Left ventricle myocardium inferior (tissue), 1 donor: ENCODE measurements at regions not wholly inside any gene's neighbourhood (a gene's known extent, or its start where the extent isn't known, plus 50 kb on each side); places are given as distances from the start of the nearest gene placed in this dataset.

Experiments
- DNase-seq: peaks from one replicate; pipeline ENCODE4 v3.0.0-alpha.2; 2020
- H3K27ac ChIP-seq: fragments of 200-600 bp; replicated peaks from 2 replicates; pipeline ENCODE4 v1.8.0; 2021
- H3K27me3 ChIP-seq: fragments of 200-600 bp; 2 replicates; pipeline ENCODE4 v1.8.0; 2021; ENCODE audit warnings: low read depth
- H3K36me3 ChIP-seq: fragments of 200-600 bp; 2 replicates; pipeline ENCODE4 v1.8.0; 2021
- H3K4me1 ChIP-seq: fragments of 200-600 bp; 2 replicates; pipeline ENCODE4 v1.8.0; 2021
- H3K4me3 ChIP-seq: fragments of 200-600 bp; 2 replicates; pipeline ENCODE4 v1.8.0; 2021; ENCODE audit warnings: mild to moderate bottlenecking, moderate library complexity
- H3K9me3 ChIP-seq: fragments of 200-600 bp; replicated peaks from 2 replicates; pipeline ENCODE4 v1.8.0; 2021
- intact Hi-C: fragments of 100-400 bp; cut with micrococcal nuclease; formaldehyde crosslinking; loops from one replicate; pipeline ENCODE4 v1.11.0; 2022
- TF ChIP-seq, protein P1 (sequence below): fragments of 200-600 bp; IDR thresholded peaks from 2 replicates; pipeline ENCODE4 v1.8.0; 2021; ENCODE audit warnings: antibody characterized with exemption, mild to moderate bottlenecking, borderline replicate concordance
- donor health status: DM: no; HTN: yes; CAD: no; lungs with severe emphysema.

GRCh38 chr9:4365055-4365454, 65.2 kb upstream of the GLIS3 start:
- intact Hi-C loops, result no loop called here
- TF ChIP-seq, protein P1, sequence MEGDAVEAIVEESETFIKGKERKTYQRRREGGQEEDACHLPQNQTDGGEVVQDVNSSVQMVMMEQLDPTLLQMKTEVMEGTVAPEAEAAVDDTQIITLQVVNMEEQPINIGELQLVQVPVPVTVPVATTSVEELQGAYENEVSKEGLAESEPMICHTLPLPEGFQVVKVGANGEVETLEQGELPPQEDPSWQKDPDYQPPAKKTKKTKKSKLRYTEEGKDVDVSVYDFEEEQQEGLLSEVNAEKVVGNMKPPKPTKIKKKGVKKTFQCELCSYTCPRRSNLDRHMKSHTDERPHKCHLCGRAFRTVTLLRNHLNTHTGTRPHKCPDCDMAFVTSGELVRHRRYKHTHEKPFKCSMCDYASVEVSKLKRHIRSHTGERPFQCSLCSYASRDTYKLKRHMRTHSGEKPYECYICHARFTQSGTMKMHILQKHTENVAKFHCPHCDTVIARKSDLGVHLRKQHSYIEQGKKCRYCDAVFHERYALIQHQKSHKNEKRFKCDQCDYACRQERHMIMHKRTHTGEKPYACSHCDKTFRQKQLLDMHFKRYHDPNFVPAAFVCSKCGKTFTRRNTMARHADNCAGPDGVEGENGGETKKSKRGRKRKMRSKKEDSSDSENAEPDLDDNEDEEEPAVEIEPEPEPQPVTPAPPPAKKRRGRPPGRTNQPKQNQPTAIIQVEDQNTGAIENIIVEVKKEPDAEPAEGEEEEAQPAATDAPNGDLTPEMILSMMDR, result no peak
- no peak overlapping the region for H3K27ac ChIP-seq
- no peak for DNase-seq
- H3K27me3 ChIP-seq, result no peaks in the 10 kb centered on the region
- H3K9me3 ChIP-seq, result no peaks in the 10 kb centered on the region
- H3K4me3 ChIP-seq, result no peak overlapping the region
- no peaks in the 10 kb centered on the region for H3K4me1 ChIP-seq
- H3K36me3 ChIP-seq, result no peaks in the 10 kb centered on the region

- intact Hi-C loops, result no loop called here
Observed at GRCh38 chr9:4362281-4362680, 62.4 kb upstream of the GLIS3 start.

DNA sequence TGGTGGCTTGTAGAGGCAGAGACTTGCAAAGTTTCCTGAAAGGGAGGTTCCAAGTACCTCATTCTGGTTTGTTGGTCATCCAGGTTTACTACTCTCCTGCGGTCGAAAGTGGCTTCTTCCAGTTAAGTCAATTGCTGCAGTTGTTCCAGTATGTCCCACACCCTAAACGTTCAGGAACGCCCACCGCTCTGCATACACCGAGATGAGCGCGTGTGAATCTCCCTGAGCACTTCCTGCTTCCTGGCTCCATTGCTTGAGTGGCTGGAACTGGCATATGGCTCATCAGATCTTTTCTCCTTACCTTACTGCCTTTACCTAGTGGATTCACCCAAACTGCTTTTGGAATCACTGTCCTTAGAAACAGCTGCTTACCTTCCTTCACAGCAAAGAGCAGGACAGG, 59.1 kb upstream of the GLIS3 start:
- DNase-seq, result no peak
- TF ChIP-seq, protein P1, result no peak
- intact Hi-C loops, result no loop called here
- Histone ChIP-seq H3K4me1 (no peaks in the 10 kb centered on the region), H3K27me3 (no peaks in the 10 kb centered on the region), H3K27ac (no peak overlapping the region), H3K4me3 (no peak overlapping the region), H3K9me3 (no peaks in the 10 kb centered on the region), H3K36me3 (no peaks in the 10 kb centered on the region)

More at GRCh38 chr9:4362281-4362680, 62.4 kb upstream of the GLIS3 start:
- H3K36me3 ChIP-seq, result no peaks in the 10 kb centered on the region
- TF ChIP-seq, protein P1, result no peak
- no peaks in the 10 kb centered on the region for H3K4me1 ChIP-seq
- H3K9me3 ChIP-seq, result no peaks in the 10 kb centered on the region
- no peak for DNase-seq
- H3K27me3 ChIP-seq, result no peaks in the 10 kb centered on the region
- H3K4me3 ChIP-seq, result no peak overlapping the region
- H3K27ac ChIP-seq, result no peak overlapping the region

DNA sequence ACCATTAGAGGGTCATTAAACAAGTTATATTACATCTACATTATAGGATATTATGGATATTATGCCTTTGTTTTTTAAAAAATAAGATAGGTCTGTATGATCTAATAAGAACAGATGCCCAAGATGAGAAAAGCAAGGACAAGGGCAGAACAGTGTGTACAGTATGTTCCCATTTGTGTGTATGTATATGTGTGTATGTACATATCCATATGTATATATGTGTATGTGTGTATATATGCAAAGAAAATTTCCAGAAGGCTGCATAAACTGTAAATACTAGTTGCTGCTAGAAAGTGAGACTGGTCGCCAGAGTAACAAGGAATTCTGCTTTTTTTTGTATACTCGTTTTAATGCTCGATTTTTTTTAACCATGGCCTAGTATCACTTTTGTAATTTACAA, 58.1 kb upstream of the GLIS3 start:
- H3K36me3 ChIP-seq, result no peaks in the 10 kb centered on the region
- no peak overlapping the region for H3K4me3 ChIP-seq
- H3K4me1 ChIP-seq, result no peaks in the 10 kb centered on the region
- no peak for DNase-seq
- TF ChIP-seq, protein P1, result no peak
- no peaks in the 10 kb centered on the region for H3K27me3 ChIP-seq
- H3K9me3 ChIP-seq, result no peaks in the 10 kb centered on the region
- no peak overlapping the region for H3K27ac ChIP-seq
- intact Hi-C loops, result no loop called here

GRCh38 chr9:4356306-4356705, 56.4 kb upstream of the GLIS3 start:
- H3K36me3 ChIP-seq, result no peaks in the 10 kb centered on the region
- TF ChIP-seq, protein P1, result no peak
- no peaks in the 10 kb centered on the region for H3K9me3 ChIP-seq
- no peak for DNase-seq
- no peak overlapping the region for H3K4me3 ChIP-seq
- no peaks in the 10 kb centered on the region for H3K4me1 ChIP-seq
- no peaks in the 10 kb centered on the region for H3K27me3 ChIP-seq
- no peak overlapping the region for H3K27ac ChIP-seq
- intact Hi-C loops, result no loop called here

DNA sequence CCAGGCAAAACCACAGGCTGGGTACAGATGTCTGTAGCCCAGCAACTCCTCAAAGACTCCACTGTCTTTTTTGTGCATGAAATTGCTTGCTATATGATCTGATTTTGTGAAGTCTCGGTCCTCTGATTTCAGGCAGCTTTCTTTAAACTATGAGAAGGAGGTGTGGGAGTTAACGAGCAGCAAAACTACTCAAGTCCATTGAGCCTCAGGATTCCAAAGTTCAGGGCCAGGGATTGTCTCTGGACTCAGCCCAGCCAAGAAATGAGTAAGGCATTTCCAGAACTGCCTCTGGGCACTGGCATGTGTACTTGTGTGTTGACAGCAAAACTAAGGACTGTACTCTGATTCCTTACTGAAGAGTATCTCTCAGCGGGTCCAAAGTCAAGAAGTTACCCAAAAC, 53.4 kb upstream of the GLIS3 start:
- Histone ChIP-seq H3K27me3 (no peaks in the 10 kb centered on the region), H3K9me3 (no peaks in the 10 kb centered on the region), H3K4me3 (no peak overlapping the region), H3K36me3 (no peaks in the 10 kb centered on the region), H3K27ac (no peak overlapping the region), H3K4me1 (no peaks in the 10 kb centered on the region)
- intact Hi-C loops, result no loop called here
- DNase-seq, result no peak
- TF ChIP-seq, protein P1, result no peak
